D341Med (cell line): ENCODE measurements at regions not wholly inside any gene's neighbourhood (a gene's known extent, or its start where the extent isn't known, plus 50 kb on each side); places are given as distances from the start of the nearest gene placed in this dataset.
"Not testable (repeated sequence)": the region's sequence is repeated elsewhere in the genome, so short reads cannot be mapped to it uniquely, and the experiment has no call there.

Experiments
- DNase-seq: peaks from one replicate; pipeline ENCODE4 v3.0.0; 2012; ENCODE audit warnings: low spot score

DNA sequence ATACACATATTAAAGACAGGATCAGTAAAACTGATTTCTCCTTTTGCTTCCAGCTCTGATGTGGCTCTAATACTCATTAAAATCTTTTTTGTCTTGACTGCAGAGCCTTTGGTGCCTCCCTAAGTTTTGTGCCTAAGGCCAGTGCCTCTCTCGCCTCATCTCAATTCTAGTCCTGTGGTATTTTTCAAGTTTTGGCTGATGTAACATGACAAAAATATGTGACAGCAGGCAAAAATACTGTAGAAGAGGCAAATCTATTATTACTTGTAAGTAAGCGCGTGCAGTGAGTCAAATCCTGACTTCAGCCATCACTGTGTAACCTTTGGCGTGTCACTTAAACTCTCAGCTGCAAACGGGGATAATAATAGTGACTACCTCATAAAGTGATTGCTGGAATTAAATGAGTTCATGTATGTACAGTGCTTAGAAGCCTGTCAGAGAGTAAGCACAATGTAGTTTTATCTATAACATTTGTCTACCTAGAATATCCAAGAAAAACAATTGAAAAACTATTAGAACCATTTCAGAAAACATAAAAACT lies 74.0 kb downstream of the MAB21L3 start:
- DNase-seq: no peak

DNA sequence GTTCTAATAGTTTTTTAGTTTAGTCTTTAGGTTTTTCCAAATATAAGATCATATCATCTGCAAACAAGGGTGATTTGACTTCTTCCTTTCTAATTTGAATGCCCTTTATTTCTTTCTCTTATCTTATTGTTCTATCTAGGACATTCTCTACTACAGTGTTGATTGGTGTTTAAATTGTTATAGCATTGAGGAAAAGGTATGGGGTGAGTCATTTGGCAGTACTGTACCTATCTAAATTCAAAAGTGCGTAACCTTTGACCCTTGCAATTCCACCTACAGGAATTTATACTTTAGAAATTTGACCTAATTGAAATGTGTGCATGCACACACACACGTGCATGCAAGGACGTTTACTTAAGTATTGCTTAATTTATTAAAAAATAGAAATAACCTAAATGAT lies 78.3 kb downstream of the MAB21L3 start:
- DNase-seq: no peak

DNA sequence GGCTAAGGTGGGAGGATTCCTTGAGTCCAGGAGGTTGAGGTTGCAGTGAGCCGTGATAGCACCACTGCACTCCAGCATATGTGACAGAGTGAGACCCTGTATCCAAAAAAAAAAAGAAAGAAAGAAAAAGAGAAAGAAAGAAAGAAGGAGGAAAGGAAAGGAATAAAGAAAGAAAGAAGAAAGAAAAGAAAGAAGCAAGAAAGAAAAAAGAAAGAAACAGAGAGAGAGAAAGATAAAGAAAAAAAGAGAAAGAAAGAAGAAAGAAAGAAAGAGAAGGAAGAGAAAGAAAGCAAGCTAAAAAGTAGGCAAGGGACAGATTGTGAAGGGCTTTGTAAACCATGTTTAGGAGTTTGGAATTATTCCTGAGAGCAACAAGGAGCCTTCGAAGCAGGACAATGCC lies 80.1 kb downstream of the MAB21L3 start:
- no peak for DNase-seq

DNA sequence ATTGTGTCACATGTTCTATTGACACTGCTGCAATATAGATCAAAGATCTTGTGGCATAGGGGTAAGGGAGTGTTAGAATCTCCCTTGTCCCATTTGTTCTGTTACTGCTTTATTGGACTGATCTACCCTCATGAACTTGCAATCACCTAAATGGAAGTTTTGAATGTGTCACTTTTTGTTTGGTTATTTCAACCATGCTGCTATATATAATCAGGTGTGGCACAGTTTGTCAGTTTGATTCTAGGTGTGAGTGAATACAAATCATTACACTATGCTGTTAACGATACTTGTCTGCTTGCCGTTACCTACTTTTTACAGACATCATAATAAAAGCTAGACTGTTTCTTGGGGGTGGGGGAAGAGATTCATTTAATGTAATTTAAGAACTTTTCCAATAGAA lies 82.6 kb downstream of the MAB21L3 start:
- no peak for DNase-seq

DNA sequence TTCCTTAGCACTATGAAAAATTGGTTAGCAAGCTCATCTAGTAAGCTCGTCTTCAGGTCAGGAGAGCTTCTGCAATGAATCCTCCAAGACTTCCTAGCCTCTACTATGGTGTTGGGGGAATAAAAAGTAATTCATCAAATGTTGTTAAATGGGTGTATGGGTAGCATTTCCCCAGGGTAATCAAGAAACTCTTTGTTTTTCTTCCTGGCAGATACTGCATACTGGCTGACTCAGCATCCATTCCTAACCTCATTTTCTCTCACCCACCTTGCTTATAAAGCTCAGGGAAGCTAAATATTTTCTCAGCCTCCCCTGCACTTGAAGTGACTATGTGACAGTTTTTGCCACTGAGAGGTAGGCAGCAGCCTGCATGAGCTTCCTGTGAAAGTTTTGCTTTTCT lies 83.4 kb downstream of the MAB21L3 start:
- no peak for DNase-seq

DNA sequence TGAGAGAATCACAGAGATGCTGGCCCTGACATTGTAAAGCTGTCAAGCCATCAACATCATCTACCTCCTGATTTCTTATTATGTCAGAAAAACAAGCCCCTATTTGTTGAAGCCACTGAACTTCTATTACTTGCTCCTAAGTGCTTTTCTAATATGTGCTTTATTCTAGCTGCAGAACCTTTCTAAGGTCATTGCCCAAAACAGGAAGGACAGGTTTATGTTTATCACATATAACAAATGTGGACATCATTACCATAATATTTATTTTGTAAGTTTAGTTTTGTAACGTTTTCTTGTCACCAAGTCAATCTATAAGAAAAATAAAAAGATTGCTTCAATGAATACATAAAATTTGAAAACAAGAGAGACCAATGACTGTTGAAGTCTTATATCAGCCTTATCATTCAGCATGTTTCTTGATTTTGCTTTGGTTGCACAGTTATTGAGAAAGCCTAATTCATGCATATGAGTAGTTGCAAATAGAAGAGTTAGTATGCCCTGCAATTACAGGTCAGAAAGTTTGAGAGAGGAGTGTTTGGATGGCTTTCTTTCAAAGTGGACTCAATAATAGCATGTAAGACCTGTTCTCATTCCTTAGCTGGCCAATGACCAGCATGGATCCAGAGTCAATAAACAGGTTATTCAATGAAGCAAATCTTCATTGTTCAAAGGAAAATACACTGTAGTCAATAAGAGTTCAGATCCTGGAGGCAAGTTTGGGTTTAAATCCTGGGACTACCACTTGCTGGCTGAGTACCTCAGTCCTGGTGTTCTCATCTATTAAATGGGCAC lies 84.1 kb downstream of the MAB21L3 start:
- no peak for DNase-seq

DNA sequence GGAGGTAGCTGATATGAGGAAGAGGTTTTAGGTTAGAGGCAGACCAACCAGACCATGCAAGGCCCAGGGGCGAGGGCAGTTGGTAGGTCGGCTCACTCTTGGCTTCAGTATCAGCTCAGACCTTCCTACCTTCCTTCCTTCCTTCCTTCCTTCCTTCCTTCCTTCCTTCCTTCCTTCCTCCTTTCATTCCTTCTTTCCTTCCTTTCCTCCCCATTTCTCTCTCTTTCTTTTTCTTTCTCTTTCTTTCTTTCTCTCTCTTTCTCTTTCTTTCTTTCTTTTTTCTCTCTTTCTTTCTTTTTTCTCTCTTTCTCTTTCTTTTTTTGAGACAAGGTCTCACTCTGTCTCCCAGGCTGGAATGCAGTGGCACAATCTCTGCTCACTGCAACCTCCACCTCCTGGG lies 89.1 kb downstream of the MAB21L3 start:
- DNase-seq: not testable (repeated sequence)

DNA sequence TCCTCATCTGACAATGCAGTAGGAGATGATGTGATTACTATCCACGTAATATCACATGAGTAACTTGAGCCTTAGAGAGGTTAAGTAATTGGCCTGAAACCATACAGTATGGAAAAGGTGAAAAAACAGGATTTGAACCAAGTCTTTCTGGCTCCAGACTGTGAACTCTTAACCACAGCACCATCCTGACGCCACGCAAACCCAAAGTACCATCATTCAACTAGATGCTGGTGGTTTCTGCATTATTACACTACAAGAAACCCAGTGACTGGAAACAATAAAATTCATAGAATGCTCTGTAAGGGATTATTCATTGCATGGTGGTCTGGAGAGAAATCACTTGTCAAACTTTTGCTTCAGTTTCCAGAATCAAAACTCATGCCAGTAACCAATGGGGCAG lies 90.7 kb downstream of the MAB21L3 start:
- no peak for DNase-seq

DNA sequence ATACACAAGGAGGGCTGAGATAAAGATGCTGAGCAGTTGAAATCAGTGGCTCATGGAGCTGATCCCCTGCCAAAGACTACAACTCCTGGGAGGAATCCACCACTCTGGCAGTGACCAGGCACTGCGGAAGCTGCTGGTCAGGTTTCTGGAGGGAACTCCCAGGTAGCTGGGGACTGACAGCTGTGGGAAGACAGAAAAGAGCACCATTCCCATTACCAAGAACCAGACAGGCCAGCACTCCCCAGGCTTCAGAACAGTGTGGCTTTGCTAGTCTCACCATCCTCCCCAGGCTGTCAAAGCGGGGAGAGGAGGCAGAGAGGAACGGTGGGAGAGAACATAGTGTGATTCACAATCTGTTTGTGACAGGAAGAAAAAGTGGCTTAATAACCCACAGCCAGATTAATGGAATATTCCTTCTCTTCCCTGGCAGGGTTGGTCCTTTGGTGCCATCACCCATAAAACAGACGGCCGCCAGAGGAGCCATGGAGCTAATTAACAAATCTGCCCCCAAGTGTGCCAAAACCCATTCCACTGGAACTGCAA lies 92.1 kb downstream of the MAB21L3 start:
- no peak for DNase-seq

DNA sequence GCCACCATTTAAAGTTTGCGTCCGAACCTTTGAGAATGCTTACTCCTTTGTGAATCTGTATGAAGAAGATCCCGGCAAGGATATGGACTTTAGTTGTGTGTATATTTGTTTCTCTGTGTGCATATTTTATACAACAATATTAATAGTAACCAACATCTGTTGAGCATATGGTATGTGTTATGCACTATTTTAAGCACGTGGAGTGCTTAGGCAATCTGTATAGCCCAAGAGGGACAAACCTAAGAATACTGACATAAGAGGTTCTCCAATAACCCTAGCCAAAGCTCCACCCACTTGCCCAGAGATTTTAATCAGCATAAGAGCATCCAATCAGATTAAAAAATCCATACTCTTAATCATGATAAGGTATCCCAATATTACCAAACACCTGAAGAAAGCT lies 92.7 kb downstream of the MAB21L3 start:
- DNase-seq: no peak

DNA sequence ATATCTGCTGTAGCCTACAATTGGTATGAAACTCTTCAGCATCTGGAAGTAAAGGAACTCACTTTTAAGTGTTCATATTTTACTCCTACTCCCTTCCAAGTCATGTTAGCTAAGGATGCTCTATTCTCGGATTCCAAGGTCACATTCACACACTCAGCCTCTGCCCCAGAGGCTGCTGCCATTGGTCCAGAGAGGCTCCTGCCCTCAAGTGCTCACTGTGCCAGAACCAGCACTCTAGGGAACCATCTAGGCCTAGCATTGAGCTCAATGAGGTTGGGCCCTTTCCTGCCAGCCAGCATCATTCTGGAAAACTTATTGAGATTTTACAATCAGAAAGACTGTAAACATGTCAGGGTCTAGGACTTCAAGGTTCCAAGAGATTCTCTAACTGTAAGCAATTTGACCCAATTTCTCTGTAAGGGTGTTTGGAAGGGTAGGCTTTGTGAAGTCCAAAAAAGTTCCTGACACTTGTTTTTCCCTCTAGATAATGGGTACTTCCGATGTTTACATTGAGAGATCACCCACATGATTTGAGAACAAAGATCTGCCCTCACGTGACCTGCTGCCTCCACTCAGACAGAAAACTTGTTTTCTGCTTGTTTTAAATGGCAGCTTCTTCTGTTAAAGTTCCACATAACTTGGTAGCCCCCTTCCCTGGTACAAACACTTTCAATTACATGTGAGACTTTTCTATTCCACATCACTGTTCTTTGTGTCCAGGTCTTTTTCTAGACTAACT lies 94.9 kb downstream of the MAB21L3 start:
- no peak for DNase-seq

DNA sequence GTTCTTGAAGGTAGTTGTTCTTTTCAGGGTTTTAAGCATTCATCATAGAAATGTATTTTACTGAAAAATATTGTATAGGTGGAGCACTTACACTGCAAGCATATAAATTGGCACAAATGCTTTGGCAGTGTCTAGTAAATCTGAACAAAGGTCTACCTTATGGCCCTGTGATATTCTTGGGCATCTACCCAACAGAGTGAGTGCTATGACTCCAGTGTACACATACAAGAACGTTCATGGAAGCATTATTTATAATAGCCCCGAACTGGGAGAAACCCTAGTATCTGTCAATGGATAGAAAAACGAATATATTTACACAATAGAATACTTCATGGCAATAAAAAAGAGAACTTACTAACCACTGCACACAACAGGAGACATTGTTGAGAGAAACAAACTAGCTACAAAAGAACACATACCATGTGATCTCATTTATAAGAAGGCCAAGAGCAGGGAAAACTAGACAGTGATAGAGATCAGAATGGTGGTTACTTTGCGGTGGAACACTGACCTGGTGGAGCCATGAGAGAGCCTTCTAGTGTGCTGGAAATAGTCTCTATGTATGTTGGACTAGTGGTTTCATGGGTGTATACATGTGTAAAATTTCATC lies 96.0 kb downstream of the MAB21L3 start:
- no peak for DNase-seq

DNA sequence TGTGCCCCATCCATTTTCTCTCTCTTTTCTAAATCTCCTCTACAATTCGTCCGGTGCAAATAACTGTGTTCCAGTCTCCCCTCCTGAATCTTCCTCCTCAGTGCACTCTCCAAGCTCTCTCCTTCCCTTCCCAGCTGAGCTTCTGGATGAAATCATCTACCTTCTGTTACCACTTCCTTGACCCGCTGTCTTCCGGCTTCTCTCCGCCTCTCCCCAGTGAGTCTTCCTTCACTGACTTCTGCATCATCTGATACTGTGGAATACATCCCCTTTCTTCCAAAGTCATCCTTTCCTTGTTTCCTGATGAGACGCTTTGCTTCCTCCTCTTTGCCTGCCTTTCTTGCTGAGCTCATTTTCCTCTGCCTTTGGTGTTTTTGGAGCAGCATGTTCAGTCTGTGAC lies 96.9 kb downstream of the MAB21L3 start:
- DNase-seq: no peak

DNA sequence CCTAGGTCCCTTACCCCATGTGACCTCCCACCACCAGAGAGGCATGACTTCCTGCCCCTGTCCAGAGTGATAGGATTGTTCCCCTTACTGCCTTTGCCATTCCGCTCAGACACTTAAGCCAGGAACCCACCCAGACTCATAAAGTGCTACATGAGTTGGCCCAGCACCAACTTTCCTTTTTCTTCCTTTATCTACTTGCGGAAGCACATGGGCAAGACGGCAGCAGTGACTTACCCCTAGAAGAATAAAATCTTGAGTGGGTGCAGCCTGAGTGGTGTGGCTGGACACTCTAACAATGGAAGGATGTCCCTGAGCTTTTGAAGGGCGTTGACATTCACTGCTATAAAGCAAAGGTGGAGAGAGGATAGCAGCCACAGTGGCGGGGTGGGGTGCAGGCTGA lies 100.1 kb downstream of the MAB21L3 start:
- no peak for DNase-seq

DNA sequence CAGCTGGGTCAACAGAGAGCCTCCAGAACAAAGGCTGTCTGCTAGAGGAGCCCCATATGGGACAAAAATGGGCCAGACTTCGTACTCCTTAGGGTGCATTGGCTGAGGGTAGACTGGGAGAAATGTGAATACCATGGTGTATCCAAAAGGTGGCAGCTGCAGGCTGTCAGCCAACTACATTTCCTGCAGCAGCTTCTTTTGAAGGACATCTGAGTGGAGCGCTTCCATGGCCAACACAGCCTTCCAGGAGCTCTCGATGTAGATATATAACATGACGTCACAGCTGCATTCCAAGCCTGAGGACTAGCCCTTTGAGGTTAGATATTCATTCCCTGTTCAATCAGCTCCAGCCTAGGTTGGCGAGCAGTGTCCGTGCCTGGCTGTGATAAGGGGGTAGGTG lies 107.7 kb downstream of the MAB21L3 start:
- no peak for DNase-seq

DNA sequence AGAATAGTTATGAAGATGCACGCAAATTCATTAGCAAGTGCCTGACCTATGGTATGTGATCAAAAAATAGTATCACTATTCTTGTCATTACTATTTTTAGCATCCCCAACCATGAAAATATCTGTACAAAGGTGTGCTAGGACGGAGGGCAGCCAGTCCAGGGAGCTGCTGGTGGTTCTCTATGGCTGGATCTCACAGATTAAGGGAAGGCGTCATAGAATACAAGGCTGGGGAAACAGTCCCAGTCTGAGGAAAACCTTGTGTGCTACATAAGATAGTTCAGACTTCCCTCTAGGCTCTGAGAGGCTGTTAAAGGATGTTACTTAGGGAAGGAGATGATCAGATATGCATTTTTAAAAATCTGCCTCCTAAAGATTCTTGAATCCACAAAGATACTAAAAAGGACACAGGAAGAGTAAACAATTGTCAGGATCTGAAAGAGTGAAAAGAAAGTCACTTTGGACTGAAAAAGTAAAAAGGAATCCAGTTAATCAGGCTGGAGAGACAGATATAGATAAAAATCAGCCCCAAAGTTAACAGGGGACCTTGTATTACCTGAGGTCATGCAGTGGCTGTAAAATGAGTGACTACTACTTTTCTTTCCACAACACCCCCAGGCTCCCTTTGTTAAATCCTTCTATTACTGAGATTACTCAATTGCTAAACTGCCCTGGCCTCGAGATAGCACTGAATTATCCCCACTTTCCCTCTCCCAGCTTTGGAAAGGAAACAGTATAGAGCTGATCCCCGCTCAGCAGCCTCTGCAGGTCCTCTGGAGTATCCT lies 108.6 kb downstream of the MAB21L3 start:
- DNase-seq: no peak

DNA sequence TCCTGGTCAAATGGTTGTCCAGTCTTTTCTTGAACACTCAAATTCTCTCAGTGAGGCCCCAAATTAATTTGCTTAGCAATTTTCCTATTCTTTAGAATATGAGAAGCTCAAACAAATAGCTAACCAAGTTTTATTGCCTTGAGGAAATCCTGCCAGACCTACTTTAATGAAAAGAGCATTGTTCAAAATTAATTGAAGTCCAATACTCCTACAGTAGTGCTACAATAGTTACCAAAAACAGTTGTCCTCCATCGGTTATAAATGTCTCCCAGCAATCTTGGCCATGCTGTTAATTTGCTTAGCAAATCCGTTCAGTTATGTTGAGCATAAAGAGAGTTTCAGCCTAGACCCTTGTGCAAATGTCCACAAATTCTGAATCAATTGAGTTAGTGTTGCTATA lies 112.9 kb downstream of the MAB21L3 start:
- DNase-seq: no peak

DNA sequence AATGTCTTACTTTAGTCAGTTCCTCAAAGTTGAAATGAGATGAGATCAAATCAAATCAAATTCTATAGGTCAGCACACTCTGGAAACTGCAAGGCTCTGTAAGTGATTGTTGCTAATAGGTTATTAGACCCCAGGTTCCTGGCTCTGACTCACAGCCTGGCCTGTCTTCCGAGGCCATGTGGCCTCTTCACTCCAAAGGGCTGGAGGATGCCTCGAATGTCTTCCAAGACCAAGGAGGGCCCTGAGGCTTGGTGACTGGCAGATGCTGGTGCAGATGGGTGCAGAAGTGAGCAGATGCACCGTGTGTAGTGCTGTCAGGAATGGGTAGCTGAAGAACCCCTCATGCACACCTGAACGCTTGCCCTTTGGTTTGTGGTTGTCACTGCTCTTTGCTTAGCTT lies 113.4 kb downstream of the MAB21L3 start:
- no peak for DNase-seq

DNA sequence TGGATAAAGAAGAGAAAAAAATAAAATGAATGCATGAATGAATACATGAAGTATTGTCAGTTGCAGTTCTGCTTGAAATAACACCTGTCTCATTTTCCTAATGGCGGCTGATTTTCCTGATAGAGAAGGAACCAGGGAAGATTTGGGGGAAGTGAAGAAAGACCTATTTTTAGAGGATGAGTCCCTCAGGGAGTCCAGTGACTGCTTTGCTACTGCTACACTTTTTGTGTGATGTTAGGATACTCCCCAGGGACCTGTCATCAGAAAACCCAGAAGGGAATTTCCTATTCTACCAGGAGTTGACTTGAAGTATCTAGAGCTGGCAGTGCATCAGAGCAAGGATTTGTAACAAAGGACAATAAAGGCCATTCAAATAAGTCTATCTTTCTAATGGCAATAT lies 114.8 kb downstream of the MAB21L3 start:
- DNase-seq: no peak

DNA sequence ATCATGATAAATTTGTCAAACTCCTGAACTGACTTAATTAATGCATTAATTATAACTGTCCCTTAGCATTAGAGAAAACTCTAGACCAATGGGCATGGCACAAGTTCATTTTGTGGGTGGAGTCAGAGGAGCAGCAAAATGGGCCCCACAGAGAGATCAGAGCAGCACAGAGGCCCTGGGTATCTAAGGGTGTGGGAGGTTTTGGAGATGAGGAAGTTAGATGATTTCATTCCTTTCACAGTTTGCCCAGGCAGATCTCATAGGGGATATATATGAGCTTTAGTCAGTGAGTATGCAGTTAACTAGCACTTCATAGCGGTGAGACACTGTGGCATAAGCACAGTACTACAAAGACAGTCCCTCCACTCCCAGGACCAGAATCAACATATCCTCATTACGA lies 117.3 kb downstream of the MAB21L3 start:
- DNase-seq: no peak

DNA sequence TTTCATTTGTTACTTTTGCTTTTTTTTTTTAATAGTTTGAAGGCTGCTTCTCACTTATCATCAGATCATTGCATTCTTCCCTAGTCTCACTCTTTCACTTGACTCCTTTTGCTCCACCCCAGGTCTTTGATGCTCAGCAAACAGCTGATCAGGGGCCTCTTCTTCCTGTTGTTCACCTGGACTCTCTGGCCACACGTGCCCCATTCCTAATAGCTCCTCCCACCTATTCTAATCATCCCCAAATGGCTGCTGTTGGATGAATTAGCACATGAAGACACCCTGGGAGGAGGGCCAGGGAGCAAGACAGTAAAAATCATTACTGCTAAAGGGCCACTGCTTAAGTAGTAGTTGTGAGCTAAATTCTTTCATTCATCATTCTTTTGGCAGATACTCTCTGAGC lies 119.5 kb downstream of the MAB21L3 start:
- no peak for DNase-seq

DNA sequence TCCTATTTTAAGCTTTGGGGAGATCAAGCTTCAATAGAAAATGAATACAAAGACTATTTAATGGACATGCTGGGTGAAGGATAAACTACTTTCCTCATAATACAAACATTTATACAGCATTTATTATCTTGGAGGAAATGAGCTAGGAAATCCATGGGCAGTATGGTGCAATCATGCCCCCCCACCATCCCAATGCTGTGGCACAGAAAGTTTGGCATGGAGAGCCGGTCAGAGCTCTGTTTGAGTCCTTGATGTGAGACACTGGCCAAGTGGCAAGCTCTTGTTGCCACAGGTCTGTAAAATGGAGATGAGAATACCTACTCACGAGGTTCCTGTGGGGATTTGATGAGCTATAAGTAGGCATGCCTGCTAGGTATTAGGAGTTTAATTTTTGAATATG lies 120.6 kb downstream of the MAB21L3 start:
- DNase-seq: no peak
